GM21447 (cell line): ENCODE measurements at regions not wholly inside any gene's neighbourhood (a gene's known extent, or its start where the extent isn't known, plus 50 kb on each side); places are given as distances from the start of the nearest gene placed in this dataset.

Experiments
- ATAC-seq: cut with Tn5 transposase; IDR thresholded peaks from one replicate; pipeline ENCODE4 v1.9.1; 2021; ENCODE audit not compliant: unreplicated experiment

DNA sequence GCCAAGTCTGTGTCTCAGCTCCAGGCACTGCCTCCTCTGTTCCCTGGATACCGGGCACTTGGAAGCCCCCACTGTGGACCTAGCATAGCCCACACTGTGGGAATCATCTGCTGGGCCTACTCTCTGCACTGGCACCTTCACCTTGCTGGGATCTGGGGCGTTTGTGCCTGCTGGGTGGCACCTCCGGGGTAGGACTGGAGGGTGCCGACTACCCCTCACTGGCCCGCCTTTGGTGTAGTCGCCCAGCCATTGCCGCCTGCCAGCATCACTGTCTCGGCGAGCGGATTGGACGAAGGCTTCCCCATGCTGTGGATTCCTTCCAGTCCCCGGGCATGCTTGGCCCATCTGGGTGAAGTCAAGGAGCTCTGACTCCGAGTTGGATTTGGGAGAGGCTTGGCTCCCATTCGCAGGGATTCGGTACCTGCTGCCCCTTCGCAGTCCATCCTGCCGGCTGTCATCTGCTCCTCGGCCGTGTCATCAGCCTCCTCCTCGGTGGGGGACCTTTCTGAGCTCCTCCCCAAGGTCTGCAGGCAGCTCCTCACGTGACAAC is 180.6 kb upstream of the HDAC4 start:
- ATAC-seq = no peak

DNA sequence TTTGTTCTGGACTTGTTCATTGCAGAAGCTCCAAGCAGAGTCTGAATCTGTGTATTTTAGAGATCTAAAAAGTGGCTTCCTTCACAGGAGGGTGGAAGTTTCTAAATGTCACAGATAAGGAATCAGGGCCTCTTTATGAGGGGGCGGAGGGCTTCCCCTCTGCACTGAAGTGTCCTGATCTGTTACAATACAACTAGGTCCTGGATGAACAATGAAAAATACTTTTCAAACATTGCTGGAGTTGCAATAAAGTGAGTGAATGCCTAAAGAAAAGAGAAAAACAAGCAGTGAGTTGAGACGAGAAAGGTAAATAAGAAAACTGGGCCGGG is 179.3 kb upstream of the HDAC4 start:
- no peak for ATAC-seq

DNA sequence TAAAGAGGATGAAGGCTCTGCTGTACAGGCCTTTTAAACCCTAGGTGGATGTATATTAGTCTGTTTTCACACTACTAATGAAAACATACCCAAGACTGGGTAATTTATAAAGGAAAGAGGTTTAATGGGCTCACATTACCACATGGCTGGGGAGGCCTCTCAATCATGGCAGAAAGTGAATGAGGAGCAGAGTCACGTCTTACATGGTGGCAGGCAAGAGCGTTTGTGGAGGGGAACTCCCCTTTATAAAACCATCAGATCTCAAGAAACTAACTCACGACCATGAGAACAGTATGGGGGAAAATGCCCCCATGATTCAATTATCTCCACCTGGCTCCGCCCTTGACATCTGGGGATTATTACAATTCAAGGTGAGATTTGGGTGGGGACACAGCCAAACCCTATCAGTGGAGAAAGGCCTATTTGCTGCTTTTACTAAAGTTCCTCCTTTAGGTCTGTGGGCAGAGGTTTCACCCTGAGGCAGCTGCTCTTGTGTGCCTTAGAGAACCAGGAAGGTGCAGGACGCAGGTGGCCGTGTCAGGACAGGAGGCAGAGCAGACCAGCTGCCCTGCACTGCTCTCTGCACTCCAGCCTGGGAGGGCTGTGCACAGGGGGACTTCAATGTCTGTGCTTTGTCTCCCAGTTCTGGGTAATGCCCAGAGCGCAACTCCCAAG is 178.8 kb upstream of the HDAC4 start:
- no peak for ATAC-seq

DNA sequence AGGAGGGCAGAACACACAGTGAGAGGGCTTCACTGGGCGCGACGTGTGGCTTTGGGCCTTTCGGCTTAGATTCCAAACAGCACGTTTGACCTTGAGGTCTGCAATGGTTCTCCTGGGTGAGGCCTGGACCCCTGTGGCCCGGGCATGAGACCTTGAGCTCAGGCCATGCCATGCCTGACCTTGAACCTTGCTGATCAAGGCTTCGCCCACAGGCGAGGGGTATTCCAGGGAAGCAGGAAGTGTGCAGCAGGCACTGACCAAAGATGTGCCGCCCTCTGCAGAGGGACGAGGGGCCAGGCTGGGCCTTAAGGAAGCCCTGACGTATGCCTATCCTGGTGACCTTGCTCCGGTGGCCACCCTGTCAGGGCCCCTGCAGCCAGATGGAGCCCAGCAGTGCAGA is 178.3 kb upstream of the HDAC4 start:
- no peak for ATAC-seq

DNA sequence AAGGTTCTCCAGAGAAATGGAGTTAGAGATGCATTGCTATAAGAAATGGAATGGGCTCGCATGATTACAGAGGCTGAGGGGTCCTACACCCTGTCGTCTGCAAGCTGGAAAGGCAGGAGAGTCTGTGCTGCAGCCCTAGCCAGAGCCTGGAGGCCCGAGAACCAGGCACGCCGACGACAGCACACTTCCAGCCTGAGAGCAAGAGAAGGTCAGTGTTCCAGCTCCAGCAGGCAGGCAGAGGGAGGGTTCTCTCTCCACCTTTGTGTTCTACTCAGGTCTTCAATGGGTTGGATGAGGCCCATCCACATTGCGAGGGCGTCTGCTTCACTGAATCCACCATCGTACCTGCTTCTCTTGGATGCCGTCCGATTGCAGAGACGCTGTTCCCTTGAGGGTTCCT is 177.6 kb upstream of the HDAC4 start:
- ATAC-seq = no peak

DNA sequence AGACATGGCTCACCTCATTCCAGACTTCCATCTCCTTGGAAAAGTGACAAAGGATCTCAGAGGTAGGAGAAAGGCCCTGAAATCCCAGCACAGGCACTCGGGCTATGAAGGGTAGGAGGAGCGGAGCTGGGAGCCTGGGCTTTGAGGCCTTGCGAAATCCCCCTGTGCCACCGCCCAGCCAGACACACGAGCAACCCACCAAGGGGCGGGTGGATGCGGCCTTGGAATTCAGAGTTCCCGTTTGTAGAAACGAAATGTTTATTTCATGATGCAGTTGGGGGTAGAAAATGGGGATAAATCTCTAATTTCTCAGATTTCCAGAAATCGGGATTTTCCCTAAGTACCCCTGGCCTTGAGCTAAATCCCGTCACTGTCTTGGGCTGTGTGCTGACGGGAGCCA is 177.1 kb upstream of the HDAC4 start:
- ATAC-seq = no peak

DNA sequence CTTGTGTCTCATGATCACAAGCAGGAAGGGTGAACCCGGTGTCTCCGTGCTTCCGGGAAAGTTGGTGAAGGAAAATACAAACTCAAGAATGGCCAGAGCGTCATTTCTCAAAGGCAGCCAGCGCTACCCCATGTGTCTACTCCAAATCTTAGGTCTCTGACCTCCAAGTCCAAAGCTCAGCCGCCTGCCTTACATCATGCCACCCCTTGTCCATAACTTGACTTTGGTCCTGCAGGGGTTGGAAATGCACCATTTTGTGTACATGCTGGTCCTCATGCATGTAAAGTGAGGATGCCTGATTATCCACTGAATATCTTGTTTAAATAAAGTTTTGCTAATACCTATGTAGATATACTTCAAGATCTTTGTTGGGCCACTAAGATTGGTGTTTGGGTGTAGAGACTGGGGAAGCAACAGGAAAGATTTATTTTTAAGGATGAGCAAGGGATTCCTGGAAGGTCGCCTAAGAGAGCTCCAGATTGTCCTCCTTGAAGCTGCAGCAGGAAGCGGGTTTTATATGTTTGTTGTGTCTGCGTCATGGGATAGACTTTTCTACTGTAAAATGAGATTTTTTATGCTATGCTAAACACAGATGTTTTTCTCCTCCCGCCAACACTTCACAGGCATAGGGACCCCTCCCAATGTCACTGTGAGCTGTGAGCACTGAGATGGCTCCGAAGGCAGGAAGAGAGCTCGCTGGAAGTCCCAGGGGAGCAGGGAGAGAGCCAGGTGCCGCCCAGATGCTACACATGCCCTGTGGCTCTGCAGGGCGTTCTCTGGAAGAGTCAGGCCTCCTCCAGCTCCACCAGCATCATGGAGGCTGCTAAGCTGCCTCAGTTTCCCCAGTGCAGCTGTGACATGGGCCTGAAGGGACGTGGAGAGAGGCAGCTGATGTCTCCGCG is 176.2 kb upstream of the HDAC4 start:
- ATAC-seq = no peak

DNA sequence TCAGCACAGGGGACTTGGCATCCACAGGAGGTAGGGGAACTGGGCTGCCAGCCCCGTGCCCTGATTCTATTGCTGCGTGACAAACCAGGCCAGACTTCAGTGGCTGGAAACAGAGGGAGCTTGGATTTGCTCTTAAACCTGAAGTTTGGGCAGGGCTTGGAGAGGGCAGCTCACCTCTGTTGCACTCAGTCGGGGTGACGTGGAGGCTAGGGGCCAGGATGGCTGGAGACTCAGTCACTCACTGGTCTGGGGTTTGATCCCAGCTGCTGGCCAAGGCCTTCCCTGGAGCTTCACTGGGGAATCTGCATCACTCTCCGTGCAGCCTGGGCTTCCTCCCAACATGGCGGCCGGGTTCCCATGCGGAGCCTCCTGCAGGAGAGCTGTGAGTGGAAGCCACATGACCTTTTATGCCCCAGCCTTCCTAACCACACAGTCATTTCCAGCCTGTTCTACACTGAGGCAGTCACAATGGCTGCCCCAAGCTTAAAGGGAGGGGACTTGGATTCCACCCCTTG is 175.2 kb upstream of the HDAC4 start:
- ATAC-seq = no peak

DNA sequence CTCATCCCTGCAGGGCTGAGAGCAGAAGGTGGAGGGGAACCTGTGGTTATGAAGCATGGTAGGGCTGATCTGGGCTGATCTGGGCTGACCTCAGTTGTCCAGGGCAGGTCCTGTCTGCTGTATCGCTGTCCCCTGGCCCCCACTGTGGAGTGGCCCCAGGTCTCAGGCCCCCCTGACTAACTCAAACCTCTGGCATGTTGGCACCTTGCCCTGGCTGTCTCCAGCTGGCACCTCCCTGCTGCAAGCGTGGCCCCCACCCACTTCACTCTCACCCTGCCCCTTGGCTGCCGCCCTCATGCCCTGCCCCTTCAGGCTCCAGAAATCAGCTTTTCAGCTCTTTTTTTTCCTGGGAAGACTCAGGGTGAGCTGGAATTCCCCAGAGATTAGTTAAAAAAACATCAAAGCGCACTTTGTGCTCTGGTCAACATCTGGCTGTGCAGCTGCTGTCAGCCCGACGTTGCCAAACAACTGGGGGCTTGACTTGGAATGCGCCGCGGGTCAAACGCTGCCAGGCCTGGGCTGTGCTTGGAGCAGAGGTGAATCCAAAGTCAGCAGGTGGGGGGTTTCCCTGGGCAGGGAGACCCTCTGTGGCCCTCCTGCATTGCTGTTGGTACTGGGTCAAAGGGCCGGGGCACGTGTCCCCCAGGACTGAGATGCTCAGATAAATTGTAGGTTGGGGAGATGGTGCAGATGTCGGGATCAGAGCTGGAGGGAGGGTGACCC is 173.8 kb upstream of the HDAC4 start:
- no peak for ATAC-seq

DNA sequence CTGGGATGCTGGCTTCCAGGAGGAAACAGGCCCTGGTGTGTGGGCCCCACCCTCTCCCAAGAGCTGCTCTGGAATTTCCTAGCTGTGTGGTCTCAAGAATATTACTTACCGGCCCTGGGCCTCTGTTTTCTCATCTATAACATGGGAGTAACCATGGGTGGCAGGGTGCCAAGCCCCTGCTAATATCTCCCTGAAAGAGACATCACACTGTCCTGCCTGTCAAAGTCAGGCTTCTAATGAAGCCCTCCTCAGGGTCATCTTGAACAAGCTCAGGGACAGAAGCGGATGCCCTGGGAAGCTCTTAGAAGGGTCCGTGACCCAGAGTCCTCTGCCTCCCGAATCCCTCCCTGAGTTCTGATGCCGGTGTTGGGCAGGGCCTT is 173.2 kb upstream of the HDAC4 start:
- no peak for ATAC-seq

DNA sequence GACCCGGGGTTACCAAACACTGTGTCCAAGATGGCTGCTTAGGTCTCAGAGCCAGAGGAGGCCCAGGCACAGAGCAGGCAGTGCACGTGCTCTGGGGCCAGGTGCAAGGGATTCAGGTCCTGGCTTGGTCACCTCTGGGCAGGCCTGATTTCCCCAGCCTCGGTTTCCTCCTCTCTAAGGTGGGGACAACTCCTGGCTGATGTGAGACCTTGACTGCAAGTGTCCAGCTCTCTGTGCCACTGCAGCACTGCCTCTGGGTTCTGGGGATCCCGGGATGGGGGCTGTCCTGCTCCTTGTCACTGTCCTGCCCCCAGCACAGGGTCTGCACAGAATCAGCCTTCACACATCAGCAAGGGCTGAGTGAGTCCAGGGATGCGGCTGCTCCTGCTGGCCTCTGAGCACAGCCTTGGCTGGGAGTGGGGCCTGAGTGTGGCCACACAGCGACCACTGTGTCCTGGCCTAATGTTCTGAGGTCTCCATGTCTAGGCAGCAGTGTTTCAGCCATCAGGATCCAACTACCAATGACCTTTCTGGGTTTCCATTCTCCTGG is 170.2 kb upstream of the HDAC4 start:
- no peak for ATAC-seq

DNA sequence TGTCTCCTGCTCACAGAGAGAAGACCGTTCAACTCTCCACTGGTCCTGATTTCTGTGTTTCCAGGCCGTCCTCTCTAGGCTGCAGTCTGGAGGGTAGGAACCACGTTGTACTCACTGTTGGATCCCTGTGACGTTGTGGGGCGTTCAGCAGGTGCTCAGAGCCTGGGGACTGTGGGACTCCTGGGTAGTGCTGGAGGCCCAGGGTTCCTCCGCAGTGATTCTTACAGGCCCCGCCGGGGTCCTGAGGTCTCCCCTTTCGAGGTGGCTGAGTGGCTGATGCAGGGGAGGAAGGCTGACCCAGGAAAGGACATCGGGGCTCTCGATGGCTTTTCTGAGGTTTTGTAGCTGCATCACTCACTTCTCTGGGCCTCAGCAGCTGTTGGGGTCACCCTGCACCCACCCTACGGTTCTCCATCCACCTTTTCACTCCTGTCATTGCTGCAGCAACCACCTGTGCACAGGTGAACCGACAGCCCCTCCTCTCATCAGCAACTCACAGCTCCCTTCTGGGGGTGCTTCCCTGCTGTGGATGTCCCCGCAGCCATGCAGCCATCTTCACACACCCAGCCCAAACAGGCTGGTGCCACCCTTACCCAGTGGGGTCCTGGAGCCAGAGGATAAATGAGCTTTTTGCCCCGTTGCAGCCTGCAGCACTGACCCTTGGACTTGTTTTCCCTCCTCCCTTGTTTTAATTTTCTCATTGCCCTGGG is 169.6 kb upstream of the HDAC4 start:
- ATAC-seq = no peak

DNA sequence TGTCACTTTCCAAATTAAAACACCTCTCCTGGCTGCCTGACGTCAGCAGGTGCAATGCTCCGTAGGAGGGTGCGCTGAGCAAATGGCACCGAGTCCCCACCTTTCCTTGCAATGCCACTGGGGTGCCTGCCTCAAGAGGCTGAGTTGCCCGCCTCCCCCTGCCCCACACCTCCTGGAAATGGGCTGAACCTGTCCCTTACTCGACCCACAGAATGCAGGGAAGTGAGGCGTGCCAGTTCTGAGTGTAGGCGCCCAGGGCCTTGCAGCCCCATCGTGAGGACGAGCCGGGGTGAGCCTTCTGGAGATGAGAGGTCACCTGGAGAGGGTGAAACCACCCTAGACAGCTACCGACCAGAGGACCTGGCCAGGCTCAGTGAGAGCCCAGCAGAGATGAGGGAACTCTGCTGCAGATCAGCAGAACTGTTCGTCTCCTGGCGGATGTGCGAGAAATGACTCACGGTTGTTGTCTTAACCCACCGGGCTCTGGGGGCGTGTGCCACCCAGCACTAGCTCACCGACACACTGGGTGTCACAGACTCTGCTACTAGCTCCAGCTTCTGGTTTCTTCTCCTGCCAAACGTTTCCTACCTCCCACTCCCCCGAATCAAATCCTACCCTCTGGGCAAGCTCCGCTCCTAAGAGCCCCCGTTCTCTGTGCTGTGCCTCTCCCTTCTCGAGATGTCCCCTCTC is 168.7 kb upstream of the HDAC4 start:
- ATAC-seq = no peak

DNA sequence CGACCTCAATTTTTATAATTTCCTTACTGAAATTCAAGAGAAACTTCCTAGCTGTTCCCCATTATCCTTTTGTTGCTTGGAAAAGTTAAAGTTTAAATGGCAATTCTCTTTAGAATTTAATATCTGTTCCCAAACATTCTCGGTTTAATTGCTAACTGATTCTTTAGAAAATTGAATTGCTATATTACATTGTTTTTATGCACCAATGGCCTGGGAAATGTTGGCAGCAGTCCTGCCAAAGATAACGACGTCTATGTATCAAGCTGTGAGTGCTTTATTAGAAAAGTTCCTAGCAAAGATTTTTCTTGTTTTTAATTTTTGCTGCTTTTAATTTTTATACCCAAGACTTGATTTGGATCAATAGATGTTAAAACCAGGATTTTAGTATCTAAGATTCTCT is 167.8 kb upstream of the HDAC4 start:
- ATAC-seq = no peak

DNA sequence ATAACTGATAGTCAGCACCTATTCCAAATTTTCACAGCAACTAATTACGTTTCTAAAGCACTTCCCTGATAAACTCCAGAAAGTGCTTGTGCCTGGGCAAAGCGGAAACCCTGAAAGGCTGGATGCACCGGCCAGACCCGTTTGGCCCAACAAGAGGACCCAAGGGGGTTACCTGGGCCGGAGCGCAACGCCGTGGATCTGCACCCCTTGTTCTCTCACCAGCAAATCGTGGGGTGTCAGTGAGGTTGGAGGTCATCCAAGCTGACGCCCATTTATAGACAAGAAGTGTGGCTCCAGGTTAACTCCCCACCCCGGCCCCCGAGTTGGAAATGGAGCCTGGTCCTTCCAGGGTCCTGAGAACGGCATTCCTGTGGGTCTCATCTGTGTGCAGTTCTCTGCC is 167.0 kb upstream of the HDAC4 start:
- no peak for ATAC-seq

DNA sequence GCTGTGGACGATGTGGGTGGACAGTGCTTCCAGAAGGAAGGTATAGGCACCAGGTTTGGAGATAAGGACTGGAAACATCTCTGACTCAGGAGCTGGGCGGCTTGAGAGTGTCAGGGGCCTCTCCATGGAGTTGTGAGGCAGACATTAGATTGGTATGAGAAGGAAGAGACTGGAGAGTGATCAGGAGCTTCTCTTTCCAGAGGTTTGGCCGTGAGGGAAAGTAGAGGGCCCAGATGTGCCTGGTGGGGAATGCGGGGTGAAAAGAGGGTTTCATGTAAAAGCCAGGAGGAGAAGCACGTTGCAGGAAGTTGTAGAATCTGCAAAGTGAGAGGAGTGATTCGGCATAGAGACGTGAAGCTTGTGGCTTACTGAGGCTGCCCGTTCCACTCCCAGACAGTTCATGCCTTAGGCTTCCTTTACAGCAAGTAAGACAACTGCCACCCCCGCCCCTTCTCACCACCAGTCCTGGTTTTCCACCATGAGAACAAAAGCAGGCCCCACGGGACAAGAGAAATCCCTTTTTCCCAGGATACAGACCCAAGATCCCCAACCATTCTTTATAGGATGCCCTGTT is 166.3 kb upstream of the HDAC4 start:
- ATAC-seq = no peak

DNA sequence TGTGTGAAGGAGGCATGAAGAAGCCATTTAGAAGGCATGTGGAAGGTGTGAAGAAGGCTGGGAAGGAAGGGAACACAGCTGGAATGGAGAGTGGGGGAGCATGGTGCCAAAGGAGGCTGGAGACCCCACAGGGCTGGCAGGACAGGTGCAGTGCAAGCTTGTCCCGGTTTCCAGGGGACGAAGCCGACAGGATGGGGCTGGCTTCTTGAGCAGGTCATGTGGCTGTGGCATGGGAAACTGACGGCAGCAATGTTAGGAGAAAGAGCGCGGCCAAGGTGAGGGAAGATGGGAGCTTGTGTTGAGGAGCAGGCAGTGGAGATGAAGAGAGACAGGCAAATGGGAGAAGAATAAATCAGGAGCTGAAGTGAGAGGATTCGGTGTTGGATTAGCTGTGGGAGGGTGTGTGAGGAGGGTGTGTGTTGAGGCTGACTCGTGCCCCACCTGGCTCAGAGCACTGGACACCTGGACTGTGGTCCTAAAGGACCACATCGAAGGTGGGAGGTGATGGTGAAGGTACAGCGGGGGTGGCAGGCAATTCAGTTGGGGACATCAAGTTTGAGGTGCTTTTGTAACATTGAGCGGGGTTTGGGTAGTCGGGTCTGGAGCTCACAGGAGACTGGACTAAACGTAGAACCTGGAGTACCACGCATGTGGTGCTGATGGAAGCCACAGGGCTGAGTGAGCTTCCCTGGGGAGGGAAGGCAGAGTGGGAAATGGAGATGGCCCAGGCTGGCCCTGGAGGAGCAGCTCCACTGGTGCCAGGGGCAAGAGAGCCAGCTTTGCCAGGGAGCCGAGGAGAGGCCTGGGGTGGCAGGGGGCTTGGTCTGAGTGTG is 165.6 kb upstream of the HDAC4 start:
- ATAC-seq = no peak

DNA sequence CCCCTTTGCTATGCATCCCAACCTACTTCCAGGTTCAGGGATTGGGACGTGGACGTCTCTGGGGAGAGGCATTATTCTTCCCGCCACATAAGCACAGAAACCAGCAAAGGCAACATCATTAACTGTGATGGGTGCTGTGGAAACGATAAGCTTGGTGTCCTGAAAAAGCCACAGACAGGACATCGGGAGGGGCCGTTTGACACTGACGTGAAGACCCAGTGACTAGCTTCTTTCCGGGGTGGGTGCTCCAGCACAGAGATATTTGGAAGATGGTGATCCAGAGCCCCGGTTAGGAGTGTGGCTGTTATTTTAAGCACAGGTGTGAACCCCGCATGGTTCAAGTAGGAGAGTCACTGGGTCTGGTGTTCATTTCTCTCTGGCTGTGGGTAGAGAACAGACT is 163.8 kb upstream of the HDAC4 start:
- no peak for ATAC-seq

DNA sequence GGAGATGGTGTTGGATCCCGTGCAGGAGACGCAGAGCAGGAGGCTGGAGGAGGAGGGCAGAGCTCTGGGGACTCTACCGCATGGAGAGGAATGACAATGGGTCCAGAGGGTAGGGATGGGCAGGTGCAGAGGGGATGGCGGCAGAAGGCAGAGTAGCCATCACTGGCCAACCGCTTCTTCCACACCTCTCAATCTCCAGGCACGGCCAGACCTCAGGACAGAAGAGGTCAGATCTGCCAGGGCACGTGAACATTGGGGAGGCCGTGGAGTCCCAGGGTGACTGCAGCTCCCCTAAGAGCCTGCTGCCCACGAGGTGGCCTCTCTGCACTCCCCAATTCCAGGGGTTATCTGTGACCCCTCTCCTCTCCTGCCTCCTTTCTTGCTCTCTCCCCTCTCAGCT is 162.7 kb upstream of the HDAC4 start:
- no peak for ATAC-seq
